ENCODE measurements at regions not wholly inside any gene's neighbourhood (a gene's known extent, or its start where the extent isn't known, plus 50 kb on each side); places are given as distances from the start of the nearest gene placed in this dataset.

DNA sequence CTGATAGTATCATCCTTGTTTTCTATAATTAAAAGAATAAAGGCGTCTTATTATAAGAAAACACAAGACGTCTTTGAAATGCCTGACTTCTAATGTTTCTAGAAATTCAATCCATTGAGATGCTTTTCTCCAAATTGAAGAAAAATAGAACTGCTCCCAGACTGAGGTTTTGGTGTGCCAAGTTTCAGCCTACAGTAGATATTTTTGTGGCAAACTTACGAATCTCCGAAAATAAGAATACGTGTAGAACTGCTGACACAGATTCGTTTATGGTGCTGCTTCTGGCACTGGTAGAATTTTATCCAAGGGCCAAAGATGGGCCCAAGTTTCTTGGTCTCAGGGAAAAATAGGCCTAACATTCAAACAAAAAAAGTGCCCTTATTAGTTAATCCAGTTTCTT lies 554.5 kb upstream of the NR5A2 start (continued):
- TF ChIP-seq POGZ (CRISPR knock-in tag; IDR thresholded peaks at IDR 0.05) (no peak), ZNF232 (CRISPR knock-in tag; IDR thresholded peaks at IDR 0.05; ENCODE audit: borderline replicate concordance) (no peak)
- TF ChIP-seq, protein P1, sequence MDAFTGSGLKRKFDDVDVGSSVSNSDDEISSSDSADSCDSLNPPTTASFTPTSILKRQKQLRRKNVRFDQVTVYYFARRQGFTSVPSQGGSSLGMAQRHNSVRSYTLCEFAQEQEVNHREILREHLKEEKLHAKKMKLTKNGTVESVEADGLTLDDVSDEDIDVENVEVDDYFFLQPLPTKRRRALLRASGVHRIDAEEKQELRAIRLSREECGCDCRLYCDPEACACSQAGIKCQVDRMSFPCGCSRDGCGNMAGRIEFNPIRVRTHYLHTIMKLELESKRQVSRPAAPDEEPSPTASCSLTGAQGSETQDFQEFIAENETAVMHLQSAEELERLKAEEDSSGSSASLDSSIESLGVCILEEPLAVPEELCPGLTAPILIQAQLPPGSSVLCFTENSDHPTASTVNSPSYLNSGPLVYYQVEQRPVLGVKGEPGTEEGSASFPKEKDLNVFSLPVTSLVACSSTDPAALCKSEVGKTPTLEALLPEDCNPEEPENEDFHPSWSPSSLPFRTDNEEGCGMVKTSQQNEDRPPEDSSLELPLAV (CRISPR knock-in tag; conservative IDR thresholded peaks at IDR 0.05; ENCODE audit: low read depth), result no peak

GRCh38 chr1:199474738-199475137 lies 552.8 kb upstream of the NR5A2 start:
- no peak overlapping the region for H2AFZ ChIP-seq (ENCODE audit: low read length)
- H3K79me2 ChIP-seq (ENCODE audit: insufficient read depth, low read length), result no peaks in the 10 kb centered on the region
- DNase-seq (ENCODE audit: low spot score), result no peak
- H3K36me3 ChIP-seq (replicated peaks in 1 of 2; ENCODE audit: control insufficient read depth in 1 of 2, insufficient read depth in 2 of 2, low read length in 2 of 2), result no peaks in the 10 kb centered on the region
- CTCF ChIA-PET (ENCODE audit: low intra/inter-chr PET ratio, low total read pairs), result no interaction called here
- no TSS peak for BruUV-seq (replicated peaks)
- TF ChIP-seq ZNF326 (CRISPR knock-in tag; IDR thresholded peaks at IDR 0.05; ENCODE audit: borderline replicate concordance) (no peak), SMAD1 (CRISPR knock-in tag; IDR thresholded peaks at IDR 0.05; ENCODE audit: borderline replicate concordance, low read depth) (no peak), TCF7 (IDR thresholded peaks at IDR 0.05; ENCODE audit: low read depth) (no peak), KDM5A (IDR thresholded peaks at IDR 0.05; ENCODE audit: borderline replicate concordance, low read length) (no peak), FIP1L1 (IDR thresholded peaks at IDR 0.05; ENCODE audit: borderline replicate concordance, insufficient read depth, low read depth, low read length) (no peak)
- TF ChIP-seq, protein P2, sequence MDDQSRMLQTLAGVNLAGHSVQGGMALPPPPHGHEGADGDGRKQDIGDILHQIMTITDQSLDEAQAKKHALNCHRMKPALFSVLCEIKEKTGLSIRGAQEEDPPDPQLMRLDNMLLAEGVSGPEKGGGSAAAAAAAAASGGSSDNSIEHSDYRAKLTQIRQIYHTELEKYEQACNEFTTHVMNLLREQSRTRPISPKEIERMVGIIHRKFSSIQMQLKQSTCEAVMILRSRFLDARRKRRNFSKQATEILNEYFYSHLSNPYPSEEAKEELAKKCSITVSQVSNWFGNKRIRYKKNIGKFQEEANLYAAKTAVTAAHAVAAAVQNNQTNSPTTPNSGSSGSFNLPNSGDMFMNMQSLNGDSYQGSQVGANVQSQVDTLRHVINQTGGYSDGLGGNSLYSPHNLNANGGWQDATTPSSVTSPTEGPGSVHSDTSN (CRISPR knock-in tag; IDR thresholded peaks at IDR 0.05; ENCODE audit: borderline replicate concordance), result no peak
- TF ChIP-seq, protein P3, sequence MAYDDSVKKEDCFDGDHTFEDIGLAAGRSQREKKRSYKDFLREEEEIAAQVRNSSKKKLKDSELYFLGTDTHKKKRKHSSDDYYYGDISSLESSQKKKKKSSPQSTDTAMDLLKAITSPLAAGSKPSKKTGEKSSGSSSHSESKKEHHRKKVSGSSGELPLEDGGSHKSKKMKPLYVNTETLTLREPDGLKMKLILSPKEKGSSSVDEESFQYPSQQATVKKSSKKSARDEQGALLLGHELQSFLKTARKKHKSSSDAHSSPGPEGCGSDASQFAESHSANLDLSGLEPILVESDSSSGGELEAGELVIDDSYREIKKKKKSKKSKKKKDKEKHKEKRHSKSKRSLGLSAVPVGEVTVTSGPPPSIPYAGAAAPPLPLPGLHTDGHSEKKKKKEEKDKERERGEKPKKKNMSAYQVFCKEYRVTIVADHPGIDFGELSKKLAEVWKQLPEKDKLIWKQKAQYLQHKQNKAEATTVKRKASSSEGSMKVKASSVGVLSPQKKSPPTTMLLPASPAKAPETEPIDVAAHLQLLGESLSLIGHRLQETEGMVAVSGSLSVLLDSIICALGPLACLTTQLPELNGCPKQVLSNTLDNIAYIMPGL (CRISPR knock-in tag; IDR thresholded peaks at IDR 0.05; ENCODE audit: borderline replicate concordance in 1 of 2, low read depth in 1 of 2), result no peak
- no peak for FAIRE-seq
- no peak overlapping the region for H3K9ac ChIP-seq (ENCODE audit: insufficient read depth, low read depth, low read length)
- no peaks in the 10 kb centered on the region for H4K20me1 ChIP-seq (ENCODE audit: insufficient read depth, low read length)
- H3K4me2 ChIP-seq (ENCODE audit: low read depth, low read length), result no peak overlapping the region
- no peak overlapping the region for H3K27ac ChIP-seq (ENCODE audit: extremely low read length, insufficient read depth, low read length)
- POLR2A ChIA-PET, result no interaction called here
- no peaks in the 10 kb centered on the region for H3K4me1 ChIP-seq (ENCODE audit: insufficient read depth, low read length)
- no peaks in the 10 kb centered on the region for H3K27me3 ChIP-seq (ENCODE audit: control insufficient read depth in 1 of 2, insufficient read depth in 2 of 2, low read length in 2 of 2)
- in situ Hi-C loops (cut with HindIII; ENCODE audit: extremely low pct_ligation_motif_present, low pct_unique_long_range_greater_than_20kb) (no loop called here), intact Hi-C loops (cut with micrococcal nuclease; ENCODE audit: unreplicated experiment) (no loop called here)
- H3K4me3 ChIP-seq (replicated peaks in 1 of 3; ENCODE audit: insufficient read depth in 1 of 3, low read depth in 2 of 3, low read length in 3 of 3), result no peak overlapping the region
- 0% methylated on average over 2 of the region's 2 CpGs for WGBS (ENCODE audit: low lambda C conversion rate)
- no peaks in the 10 kb centered on the region for H3K9me3 ChIP-seq (ENCODE audit: low read length)
- ATAC-seq, result no peak
